BE2C (cell line): ENCODE measurements at regions not wholly inside any gene's neighbourhood (a gene's known extent, or its start where the extent isn't known, plus 50 kb on each side); places are given as distances from the start of the nearest gene placed in this dataset.
A peak's percentile ranks its signal among the peaks of the same experiment; 100 is the strongest.
"Not testable (repeated sequence)": the region's sequence is repeated elsewhere in the genome, so short reads cannot be mapped to it uniquely, and the experiment has no call there.

ENCODE experiments used
- DNase-seq: peaks from one replicate; pipeline ENCODE4 v3.0.0-alpha.2; 2020
- H3K27me3 ChIP-seq: fragments of 250-450 bp; sonication (Bioruptor Pico); 2 replicates; pipeline ENCODE4 v1.5.1; 2020; ENCODE audit warnings: mild to moderate bottlenecking
- H3K36me3 ChIP-seq: fragments of 250-450 bp; sonication (Bioruptor Pico); 2 replicates; pipeline ENCODE4 v1.5.1; 2020; ENCODE audit warnings: mild to moderate bottlenecking
- H3K4me1 ChIP-seq: fragments of 250-450 bp; sonication (Bioruptor Pico); 2 replicates; pipeline ENCODE4 v1.5.1; 2020
- H3K4me3 ChIP-seq: 2 replicates; pipeline ENCODE4 v1.5.1; 2011; ENCODE audit warnings: low read depth, low read length
- H3K9me3 ChIP-seq: fragments of 250-450 bp; sonication (Bioruptor Pico); 2 replicates; pipeline ENCODE4 v1.5.1; 2020
- TF ChIP-seq, protein P1 (sequence below): IDR thresholded peaks from 2 replicates; pipeline ENCODE4 v1.5.1; 2012; ENCODE audit warnings: mild to moderate bottlenecking, low read depth, low read length

GRCh38 chr5:1983919-1984695, 101.4 kb upstream of the IRX4 start:
- H3K27me3 ChIP-seq, result peaks cover 5% of the 10 kb centered on the region
- H3K36me3 ChIP-seq, result no peaks in the 10 kb centered on the region
- DNase-seq, result no peak
- no peaks in the 10 kb centered on the region for H3K4me1 ChIP-seq
- TF ChIP-seq, protein P1, sequence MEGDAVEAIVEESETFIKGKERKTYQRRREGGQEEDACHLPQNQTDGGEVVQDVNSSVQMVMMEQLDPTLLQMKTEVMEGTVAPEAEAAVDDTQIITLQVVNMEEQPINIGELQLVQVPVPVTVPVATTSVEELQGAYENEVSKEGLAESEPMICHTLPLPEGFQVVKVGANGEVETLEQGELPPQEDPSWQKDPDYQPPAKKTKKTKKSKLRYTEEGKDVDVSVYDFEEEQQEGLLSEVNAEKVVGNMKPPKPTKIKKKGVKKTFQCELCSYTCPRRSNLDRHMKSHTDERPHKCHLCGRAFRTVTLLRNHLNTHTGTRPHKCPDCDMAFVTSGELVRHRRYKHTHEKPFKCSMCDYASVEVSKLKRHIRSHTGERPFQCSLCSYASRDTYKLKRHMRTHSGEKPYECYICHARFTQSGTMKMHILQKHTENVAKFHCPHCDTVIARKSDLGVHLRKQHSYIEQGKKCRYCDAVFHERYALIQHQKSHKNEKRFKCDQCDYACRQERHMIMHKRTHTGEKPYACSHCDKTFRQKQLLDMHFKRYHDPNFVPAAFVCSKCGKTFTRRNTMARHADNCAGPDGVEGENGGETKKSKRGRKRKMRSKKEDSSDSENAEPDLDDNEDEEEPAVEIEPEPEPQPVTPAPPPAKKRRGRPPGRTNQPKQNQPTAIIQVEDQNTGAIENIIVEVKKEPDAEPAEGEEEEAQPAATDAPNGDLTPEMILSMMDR, result no peak
- no peak overlapping the region for H3K4me3 ChIP-seq
- no peaks in the 10 kb centered on the region for H3K9me3 ChIP-seq

DNA sequence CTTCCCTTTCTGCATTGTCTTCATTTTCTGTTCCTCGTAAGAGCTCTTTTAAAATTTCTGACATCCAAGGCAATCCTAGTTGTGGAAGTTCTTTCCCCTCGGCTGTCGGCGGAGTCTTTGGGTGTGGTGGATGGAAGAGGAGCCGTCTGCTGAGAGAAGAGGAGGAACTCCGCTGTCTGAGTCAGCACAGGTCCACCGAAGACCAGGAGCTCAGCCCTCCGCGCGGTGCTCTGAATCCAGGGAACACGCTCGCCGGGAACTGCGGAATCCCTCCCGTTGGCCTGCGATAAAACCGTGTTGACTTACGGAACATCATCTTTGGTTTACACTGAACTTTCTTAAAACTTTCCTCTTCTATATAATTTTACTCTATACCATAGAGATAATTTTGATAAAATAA, 100.7 kb upstream of the IRX4 start:
- peaks cover 5% of the 10 kb centered on the region for H3K27me3 ChIP-seq

GRCh38 chr5:1982561-1982960, 99.8 kb upstream of the IRX4 start:
- not testable (repeated sequence) for H3K4me1 ChIP-seq

More for the DNA sequence above, 100.7 kb upstream of the IRX4 start:
- H3K4me3 ChIP-seq, result no peak overlapping the region
- no peak for DNase-seq
- TF ChIP-seq, protein P1, result no peak
- H3K9me3 ChIP-seq, result no peaks in the 10 kb centered on the region
- no peaks in the 10 kb centered on the region for H3K4me1 ChIP-seq
- H3K36me3 ChIP-seq, result no peaks in the 10 kb centered on the region

DNA sequence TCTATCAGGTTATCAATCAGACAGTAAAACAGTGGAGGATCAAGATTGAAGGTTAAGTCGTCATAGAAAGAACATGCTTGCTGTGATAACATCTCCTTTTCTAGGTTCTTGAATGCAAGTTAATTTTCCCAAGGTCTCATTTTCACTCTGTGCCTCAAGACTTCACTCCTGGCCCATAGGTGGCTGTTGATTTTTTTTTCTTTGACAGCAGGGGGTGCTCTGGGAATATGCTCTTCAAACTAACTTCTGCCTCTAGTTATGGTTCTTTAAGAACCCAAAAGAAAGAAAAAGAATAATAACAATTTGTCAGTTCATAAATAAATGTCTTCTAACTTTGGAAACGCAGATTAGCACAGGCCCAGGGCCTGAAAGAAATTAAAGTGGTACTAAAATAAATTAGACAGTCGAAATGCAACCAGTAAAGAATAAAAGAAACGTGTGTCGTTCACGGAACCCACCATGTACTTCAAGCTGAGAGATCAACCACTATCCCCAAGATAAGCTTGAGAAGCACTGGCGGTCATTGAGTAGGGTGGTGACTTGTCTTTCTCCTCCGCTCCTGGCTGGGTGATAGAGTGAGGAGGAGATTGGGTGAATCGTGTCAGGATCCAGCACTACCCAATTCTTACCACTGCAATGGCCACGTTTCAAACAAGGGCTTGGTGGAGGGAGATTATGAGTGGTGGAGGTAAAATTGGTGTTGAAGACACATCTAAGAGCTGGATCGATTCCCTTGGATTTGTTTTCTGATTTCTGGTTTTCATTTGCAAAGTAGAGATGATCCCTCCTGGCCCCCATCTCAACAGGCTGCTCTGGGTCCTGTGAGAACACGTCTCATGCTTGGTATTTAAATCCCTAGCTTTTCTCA, 93.4 kb upstream of the IRX4 start:
- peaks cover 15% of the 10 kb centered on the region for H3K27me3 ChIP-seq
- TF ChIP-seq, protein P1, result 0 out of 2 replicates have a peak, but pooled peaks have one; percentile 12
- no peaks in the 10 kb centered on the region for H3K4me1 ChIP-seq
- H3K9me3 ChIP-seq, result no peaks in the 10 kb centered on the region
- H3K36me3 ChIP-seq, result no peaks in the 10 kb centered on the region
- DNase-seq, result no peak
- no peak overlapping the region for H3K4me3 ChIP-seq

More at GRCh38 chr5:1982561-1982960, 99.8 kb upstream of the IRX4 start:
- not testable (repeated sequence) for H3K36me3 ChIP-seq, H3K27me3 ChIP-seq, H3K4me3 ChIP-seq, DNase-seq, H3K9me3 ChIP-seq

DNA sequence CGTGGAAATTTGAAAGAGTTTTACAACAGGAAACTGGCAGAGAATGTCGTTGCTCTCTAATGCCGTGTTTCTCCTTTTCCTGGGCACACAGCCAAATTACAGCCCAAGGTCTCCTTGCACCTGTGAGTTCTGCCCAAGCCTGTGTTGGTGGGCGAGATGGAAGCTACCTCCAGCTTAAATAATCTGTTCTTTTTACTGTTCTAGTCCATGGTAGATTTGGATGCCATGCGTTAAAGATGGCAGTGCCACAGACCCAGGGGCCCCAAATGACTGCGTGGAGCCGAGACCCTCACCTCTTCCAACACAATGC, 92.6 kb upstream of the IRX4 start:
- Histone ChIP-seq H3K36me3 (no peaks in the 10 kb centered on the region), H3K4me1 (no peaks in the 10 kb centered on the region), H3K4me3 (no peak overlapping the region), H3K27me3 (peaks cover 15% of the 10 kb centered on the region), H3K9me3 (no peaks in the 10 kb centered on the region)
- no peak for DNase-seq
- TF ChIP-seq, protein P1, result no peak

GRCh38 chr5:1974501-1975405, 92.0 kb upstream of the IRX4 start:
- no peak for DNase-seq
- Histone ChIP-seq H3K9me3 (no peaks in the 10 kb centered on the region), H3K27me3 (peaks cover 15% of the 10 kb centered on the region), H3K4me1 (no peaks in the 10 kb centered on the region), H3K4me3 (no peak overlapping the region), H3K36me3 (no peaks in the 10 kb centered on the region)
- TF ChIP-seq, protein P1, result no peak
